ENCODE measurements at regions not wholly inside any gene's neighbourhood (a gene's known extent, or its start where the extent isn't known, plus 50 kb on each side); places are given as distances from the start of the nearest gene placed in this dataset.

DNA sequence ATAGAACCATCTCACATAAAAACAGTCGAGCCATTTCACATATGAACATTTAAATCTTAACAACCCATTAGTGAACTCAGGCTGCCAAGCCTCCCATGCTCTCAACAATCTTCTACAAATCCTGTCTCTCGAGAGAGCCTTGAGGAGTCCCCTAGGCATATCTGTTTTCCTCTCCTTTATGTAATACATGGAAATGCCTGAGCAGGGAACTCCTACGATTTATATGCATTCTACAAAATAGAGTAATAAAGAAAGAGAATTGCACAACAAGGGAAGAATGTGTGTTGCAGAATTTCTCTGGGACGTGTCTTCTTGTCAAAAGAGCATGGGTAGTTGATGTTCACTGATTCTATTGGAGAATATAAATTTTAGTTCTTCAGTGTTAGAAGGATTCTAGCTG, 101.8 kb upstream of the VCX2 start:
- TF ChIP-seq, protein P1, sequence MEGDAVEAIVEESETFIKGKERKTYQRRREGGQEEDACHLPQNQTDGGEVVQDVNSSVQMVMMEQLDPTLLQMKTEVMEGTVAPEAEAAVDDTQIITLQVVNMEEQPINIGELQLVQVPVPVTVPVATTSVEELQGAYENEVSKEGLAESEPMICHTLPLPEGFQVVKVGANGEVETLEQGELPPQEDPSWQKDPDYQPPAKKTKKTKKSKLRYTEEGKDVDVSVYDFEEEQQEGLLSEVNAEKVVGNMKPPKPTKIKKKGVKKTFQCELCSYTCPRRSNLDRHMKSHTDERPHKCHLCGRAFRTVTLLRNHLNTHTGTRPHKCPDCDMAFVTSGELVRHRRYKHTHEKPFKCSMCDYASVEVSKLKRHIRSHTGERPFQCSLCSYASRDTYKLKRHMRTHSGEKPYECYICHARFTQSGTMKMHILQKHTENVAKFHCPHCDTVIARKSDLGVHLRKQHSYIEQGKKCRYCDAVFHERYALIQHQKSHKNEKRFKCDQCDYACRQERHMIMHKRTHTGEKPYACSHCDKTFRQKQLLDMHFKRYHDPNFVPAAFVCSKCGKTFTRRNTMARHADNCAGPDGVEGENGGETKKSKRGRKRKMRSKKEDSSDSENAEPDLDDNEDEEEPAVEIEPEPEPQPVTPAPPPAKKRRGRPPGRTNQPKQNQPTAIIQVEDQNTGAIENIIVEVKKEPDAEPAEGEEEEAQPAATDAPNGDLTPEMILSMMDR (IDR thresholded peaks at IDR 0.05): no peak
- no peak for TF ChIP-seq POLR2A (IDR thresholded peaks at IDR 0.05)
